Limb (tissue), 2 donors: ENCODE measurements at regions not wholly inside any gene's neighbourhood (a gene's known extent, or its start where the extent isn't known, plus 50 kb on each side); places are given as distances from the start of the nearest gene placed in this dataset.

Experiments
- DNase-seq, 2 donors: peaks; one replicate each; pipeline ENCODE4 v3.0.0-alpha.2; 2016; ENCODE audit errors: extremely low spot score in 2 of 2

DNA sequence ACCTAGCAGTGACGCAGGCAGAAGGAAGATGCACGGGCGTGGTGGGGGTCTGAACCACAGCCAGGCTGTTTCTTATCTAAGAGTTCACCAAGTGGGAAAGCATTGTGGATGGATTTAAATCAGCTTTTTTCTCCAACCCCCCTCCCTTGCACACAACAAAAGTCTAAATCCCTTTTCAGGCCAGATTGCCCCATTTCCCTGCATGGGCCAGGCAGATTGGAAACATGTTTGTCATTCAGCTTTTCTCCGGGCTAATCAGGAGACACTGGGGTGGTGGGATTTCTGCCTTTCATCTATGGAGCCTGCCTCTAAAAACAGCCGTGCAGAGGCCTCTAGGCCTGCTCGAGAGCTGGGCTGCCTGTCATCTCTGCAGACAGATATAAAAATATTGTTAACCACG lies 166.3 kb upstream of the LEF1 start:
- no peak for DNase-seq

DNA sequence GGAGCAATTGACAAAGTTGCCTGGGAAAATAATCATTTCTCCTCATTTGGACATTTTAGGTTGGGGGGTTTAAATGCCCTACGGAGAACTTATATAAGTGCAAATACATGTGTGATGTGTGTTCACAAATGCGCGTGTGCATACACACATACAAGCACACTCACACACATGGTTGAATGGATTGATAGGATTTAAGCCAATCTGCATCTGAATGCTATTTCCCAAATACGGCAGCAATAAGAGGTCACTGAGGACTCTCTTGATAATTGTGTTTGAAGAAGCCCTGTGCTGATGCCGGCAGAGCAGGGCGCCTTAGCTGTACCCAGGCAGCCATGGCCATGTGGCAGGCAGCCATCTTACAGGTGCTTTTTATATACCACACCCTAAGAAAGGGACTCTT lies 165.3 kb upstream of the LEF1 start:
- no peak for DNase-seq

DNA sequence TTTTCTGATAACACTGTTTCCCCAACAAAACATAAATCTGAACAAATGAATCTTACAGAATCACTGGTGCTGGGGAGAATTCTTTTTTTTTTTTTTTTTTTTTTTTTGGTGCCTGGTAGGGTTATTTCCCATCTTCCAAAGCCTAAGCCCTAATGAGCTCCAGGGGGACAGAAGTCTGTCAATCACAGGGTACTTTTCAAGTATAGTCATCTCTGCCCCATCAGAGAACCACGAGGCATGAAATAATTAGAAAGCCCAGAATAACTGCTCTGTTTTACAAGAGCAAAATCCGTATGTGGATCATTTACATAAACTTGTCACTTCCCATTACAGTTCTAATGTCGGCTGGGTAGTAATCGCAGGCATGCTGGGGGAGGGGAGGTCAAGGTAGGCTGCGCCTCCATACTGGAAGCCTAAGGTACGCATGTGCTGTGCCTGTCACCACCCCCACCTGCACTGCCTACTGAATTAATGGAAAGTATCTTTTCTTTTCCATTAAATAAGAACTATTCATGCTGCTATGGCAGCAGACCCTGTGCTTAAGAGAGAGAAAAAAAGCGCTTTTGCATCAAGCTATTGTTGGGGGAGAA lies 164.7 kb upstream of the LEF1 start:
- DNase-seq, result no peak

DNA sequence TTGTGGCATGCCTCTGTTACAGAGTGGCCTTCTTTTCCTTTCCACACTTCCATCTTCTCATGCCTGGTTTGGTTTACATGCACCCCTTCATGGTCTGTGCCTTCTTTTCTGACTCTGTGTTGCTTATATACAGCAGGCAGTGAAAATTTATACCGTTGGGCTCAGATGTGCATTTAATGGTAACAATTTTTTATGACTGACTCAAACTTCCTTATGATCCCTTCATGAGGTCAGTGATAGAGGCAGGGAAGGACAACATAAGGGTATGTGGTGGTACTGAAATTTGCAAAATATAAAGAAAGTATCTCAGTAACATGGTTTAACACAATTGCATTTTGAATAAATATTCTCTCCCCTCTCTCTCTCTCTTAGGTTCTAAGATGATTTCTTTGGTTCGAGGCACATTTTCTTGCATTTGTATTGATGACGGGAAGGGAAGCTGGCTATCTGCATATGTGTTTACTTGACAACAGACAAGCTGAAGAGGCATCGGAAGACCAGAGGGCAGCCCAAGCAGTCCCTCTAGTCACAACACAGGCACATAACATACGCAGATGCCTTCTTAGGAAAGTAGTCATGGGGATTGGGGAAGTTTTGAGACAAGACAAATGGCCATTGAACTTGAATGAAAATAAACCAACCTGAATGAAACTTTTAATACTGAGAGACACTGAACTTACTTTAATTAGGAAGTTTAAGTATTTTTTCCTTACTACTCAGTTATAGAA lies 163.3 kb upstream of the LEF1 start:
- DNase-seq, result no peak

DNA sequence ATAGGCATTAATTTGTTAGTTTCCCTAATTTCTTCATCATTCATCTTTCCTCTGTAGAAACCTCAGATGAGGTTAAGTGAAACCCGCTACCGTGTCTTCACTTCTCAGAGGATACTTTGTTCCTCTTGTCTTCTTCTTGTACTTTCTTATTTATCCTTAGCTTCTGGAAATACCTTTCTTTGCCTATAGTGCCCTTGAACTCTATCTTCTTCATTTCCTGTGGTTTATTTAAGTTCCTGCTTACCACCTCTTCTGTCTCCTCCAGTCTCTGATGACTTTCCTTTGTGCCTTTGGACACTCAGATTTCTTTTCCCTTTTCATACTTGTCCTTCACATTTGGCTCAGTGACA lies 159.6 kb upstream of the LEF1 start:
- DNase-seq, result no peak

DNA sequence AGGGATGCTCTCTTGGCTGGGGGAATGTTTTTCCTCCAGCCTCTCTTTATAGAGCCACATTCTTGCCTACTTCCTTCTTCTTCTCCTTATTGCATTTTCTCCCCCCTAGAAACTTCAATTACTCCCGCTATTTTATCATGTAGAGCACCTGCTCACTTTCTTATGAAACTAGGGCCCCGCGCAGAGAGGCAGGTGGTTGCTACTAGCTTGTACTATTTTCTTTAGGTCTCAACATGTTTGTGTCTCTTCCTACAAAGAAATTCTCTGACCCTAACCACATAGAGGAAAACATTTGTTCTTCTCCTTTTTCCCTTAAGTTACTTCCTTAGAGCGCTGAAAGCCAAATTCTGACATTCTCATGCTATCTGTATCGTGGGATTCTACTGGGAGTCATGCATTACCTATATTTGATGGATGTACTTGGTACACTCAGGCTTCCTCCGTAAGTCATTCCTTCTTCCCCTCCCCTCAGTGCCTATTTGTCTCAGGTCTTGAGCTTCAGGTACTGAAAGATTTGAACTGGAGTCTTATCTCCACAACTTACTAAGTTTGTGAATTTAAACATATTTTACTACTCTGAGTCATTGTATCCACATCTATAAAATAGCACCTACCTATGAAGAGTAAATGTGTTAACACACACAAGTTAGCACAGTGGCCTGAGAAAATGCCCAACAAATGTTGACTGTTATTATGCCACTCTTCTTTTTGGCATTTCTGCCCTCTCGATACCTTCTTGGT lies 159.1 kb upstream of the LEF1 start:
- no peak for DNase-seq

DNA sequence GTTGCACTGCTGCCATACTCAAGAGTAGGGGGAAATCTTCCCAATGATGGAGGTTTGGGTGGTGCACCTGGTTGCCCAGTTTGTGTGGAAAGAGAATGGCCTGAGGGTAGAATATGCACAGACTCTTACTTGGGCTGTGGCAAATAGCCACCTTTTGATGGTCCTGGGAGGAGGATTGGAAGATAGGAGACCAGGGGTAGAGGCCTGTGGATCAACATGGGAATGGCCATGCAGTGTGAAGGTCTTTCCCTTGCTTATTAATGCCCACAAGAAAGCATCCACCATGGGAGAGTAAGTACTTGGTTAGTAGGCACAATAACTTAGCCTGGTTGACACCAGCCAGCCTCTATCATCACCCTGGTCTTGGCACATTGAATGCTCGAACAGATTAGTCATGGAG lies 156.8 kb upstream of the LEF1 start:
- no peak for DNase-seq

DNA sequence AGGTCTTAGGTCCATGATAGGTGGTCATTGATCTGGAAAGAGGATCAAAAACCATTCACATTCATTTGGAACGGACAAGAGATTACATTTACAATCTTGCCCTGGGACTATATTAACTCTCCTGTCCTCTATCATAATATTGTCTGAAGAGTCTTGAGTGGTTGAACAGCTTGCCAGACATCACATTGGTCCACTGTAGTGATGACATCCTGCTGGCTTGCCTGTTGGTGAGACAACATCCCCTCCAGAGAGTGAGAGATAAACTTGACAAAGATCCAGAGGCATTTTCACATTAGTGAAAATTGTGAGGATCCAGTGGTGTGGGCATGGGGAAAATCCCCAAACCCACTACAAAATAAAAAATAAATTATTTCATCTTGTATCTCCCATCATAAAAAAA lies 155.7 kb upstream of the LEF1 start:
- no peak for DNase-seq

DNA sequence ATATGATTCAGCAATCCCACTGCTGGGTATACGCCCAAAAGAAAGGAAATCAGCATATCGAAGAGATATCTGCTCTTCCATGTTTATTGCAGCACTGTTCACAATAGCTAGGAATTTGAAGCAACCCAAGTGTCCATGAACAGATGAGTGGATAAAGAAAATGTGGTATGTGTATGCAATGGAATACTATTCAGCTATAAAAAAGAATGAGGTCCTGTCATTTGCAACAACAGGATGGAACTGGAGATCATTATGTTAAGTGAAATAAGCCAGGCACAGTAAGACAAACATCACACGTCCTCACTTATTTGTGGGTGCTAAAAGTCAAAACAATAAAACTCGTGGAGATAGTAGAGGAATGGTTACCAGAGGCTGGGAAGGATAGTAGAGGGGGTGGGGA lies 153.8 kb upstream of the LEF1 start:
- no peak for DNase-seq

DNA sequence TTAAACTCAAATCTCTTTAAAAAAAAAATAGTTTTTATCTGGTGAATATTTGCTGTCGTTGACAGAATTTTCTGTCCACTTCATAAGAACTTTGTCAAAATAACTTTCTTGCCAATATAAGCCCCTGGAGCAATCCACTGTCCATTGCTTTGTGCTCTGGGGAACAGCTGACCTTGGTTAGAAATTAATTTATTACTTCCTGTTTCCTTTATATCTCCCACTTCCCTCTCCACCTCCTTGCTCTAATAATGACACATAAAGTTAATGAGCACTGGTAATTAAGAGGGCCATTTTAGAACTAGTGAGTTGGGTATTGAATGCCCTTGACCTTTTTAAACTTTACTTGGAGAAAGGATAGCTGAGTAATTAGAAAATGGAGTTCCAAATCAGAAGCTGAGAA lies 151.3 kb upstream of the LEF1 start:
- no peak for DNase-seq

DNA sequence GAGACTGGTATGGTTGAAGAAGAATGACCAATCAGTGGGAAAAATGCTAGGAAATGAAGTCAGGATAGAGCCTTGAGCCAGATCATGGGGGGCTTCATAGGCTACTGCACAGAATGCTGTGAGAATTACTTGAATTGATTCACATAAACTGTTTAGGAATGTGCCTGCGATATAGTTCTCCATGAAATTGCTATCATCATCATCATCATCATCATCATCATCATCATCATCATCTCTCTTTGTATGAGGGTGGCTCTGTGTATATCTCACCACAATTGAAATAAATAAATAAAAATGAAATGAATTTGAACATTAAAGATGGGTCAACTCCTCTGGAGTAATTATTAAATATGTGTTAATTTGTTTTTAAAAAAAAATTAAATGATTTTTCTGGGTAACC lies 148.6 kb upstream of the LEF1 start:
- no peak for DNase-seq

DNA sequence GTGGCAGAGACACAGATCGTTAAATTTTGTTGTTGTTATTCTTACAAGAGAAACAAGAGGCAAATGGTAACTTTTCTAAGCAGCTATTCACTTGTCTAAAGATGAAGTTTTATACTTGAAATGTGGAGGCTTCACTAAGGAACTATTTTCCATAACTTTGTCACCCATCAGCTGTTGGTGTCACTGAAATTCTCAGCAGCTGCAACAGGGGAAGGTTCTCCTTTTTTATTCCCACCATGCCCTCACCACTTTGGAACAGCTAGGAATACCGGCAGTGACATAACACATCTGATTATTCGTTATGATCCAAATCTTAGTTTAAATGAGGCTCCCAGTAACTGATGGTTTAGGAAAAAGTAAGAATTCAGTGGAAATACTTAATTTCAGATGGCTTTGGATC lies 147.0 kb upstream of the LEF1 start:
- DNase-seq, result no peak

DNA sequence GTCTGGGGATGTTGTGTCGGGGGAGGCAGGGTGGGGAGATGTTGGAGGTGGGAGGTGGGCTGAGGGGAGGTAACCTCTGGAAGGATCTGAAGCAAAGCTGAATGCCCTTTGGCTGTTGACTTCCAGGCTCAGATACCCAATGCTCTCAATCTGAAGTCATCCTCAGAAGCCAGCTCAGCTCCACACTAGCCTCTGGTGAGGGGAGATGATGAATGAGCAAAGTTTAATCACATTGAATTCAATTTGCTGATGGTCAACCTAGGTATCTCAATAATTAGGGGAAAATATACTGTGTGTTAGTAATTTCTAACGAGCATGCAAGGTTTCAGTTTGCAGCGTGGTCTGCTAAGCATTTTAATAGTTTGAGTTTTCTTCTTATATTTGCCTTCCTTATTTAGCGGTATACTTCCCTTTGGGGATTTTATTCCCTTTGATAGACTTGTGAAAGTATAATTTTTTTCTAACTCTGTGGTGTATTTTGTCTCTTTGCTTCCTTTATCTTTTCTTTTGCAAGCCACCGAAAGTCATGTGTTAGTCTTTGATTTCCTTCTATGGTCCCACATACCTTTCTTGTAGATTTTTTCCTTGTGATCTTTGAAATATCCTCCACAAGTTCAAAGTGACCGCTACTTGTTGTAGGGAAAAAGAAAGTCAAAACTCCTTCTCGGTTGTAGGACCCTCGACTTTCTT lies 146.3 kb upstream of the LEF1 start:
- no peak for DNase-seq

DNA sequence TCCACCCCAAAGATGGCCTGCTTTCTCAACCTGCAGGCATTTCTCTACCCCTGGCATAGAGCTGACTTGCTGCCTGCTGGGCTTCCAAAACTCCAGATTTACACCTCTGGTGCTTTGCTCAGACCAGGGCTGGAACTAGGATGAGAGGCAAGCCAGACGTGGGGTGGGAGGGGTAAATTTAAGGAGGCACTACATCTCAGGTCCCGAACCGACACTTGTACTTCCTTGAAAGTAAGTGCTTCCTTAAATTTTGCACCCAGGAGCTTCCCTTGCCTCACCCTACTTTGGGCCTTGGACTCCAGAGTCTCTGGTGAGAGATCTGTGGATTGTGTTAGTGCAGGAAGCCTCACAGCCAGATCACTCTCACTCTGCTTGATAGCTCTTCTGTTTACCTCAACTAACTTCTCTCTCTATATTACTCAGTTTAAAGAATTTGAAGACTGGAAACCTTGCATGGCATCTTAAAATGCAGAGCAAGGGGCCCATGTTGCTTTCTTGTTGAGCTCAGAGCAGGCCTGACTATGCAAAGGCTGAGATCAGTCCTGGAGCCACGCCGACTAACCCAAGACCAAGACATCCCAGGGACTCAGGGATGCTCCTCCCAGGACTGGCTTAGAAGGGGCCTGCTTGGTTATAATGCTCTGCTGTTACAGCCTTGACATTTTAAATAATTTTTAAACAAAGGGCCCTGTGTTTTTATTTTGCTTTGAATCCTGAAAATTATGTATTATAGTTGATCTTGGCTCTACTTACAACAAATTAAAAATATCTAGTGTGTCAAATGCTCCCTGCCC lies 145.0 kb upstream of the LEF1 start:
- DNase-seq, result no peak

DNA sequence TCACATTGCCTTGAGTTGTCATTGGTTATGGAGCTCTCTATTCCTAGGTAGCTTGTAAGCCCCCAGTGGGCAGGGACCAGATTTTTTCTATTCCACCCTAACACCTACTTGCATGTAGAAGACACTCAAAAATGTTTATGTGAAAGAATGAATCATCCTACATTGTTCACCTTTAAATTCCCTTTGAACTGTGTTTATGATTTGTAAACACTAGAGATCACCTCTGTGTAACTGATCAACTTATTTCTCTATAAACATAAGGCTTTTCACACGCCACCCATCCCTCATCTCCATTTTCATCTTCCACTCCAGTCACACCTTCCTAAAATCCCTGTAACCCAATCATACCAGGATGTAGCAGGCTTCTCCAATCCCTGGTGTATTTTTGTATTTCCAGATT lies 142.6 kb upstream of the LEF1 start:
- no peak for DNase-seq

DNA sequence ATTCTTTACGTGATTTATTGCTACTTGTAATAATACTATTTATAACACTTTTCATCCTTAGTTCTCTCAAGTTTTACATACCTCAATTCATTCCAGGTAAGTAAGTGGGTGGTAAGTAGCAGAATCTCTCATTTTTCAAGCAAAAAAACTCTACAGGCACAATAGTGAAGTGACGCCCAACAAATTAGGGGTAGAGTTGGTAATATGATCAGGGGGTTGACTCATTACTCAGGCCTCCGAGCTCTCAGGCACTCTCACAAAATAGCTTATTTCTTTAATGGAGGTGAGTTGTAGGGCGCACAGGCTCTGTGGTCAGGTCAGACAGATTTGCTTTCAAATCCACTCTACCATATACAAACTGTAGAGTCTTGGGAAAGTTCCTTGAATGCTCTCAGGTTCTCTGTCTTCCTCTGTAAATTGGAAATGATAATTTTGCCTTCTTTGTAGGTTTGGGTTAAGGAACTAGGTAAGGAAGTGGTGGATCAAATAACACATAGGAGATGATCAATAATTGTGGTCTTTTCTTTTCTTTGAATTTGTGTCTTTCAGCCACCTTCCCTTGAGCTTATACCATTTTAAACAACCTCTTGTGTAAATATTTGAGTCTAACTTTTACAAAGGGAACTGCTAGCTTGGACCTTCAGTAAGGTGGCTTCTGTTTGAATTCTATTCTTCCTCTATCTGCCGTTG lies 134.9 kb upstream of the LEF1 start:
- no peak for DNase-seq

DNA sequence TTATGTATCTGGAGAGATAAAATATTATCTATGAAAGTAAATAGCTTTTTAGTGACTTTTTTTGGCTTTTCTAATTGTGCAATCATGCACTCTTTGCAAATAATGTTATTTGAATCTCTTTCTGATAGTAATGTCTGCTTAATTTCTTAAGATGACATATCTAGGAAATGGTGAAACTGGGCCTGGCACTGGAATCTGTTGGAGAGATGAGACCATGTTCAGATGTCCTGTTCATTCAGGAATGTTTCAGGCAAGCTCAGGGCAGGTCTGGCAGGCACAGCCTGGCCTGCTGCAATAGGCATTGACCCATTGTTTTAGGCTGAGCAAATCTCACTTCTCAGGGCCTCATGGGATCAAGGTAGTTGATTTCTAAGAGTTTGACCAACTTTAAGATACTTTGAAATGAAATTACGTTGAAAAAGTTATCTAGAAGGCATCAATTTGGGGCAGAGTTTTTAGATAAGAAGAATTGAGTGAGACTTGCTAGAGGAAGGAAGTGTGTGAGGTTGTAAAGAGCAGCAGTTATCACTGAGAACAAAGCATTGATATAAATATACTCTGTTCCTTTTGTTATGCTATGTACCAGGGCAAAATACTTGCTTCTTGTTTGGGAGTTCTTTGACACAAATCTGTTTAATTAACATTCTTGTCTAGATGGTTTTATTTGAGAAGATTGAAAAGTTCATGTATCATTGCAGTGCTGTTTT lies 133.0 kb upstream of the LEF1 start:
- no peak for DNase-seq

DNA sequence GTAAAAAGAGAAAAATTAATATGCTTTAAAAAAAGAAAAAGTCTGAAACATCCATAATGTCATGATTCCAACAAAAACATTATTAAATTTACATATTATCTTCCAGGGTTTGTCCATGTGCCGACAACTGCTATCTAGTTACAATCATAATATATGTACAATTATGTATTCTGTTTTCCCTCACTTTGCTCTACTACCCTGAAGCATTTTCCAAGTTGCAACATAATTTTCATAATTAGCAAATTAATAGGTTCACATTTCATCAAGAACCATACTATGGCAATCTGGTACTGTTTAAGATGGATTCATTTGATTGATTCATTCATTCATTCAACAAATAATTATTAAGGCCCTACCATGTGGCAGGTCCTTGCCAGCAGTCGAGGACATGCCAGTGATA lies 128.9 kb upstream of the LEF1 start:
- no peak for DNase-seq

DNA sequence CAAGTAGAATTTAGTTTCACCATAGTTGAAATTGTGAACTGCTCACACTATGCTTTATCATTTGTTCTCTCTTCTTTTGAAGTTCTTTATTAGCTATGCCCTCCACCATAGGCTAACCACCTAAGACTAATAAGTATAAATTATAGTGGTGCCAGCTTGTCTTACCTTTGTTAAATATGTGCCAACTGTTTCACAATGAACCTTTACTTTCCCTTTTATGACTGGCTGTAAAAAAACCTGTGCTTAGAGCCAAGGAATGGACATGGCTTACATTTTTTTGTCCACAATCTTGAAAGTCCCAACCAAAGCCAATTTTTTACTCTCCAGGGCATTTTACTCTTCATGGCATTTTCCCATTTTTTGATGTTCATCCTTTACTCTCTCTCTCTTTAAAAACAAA lies 123.5 kb upstream of the LEF1 start:
- no peak for DNase-seq

DNA sequence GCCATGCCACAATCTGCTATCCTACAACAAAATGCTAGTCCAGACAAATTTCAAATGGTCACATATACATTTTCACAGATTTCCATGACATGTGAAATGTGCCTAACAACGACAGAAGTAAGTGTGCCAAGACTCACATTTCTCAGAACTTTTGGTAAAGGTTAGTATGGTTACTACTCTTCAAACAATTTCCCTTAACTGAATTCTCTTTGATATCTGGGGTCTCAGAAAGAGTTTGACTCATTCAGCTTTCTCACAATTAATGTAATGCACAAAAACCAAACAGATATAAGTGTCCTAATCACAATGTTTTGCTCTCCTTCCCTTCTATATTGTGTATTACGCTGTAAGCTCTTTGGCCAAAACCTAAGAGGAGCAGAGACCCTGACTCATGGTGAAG lies 122.4 kb upstream of the LEF1 start:
- no peak for DNase-seq
